HG02588 (cell line): ENCODE measurements at regions not wholly inside any gene's neighbourhood (a gene's known extent, or its start where the extent isn't known, plus 50 kb on each side); places are given as distances from the start of the nearest gene placed in this dataset.
"Not testable (repeated sequence)": the region's sequence is repeated elsewhere in the genome, so short reads cannot be mapped to it uniquely, and the experiment has no call there.

Experiments used
- ATAC-seq: cut with Tn5 transposase; IDR thresholded peaks from one replicate; pipeline ENCODE4 v1.9.1; 2021; ENCODE audit warnings: mild to moderate bottlenecking, moderate library complexity; ENCODE audit not compliant: unreplicated experiment

- ATAC-seq, result no peak
These were observed 738.5 kb downstream of the DIAPH3 start for GRCh38 chr13:59425211-59425741.

- no peak for ATAC-seq
These were observed 728.7 kb downstream of the DIAPH3 start for GRCh38 chr13:59435024-59435423.

GRCh38 chr13:59437544-59438301 lies 726.0 kb downstream of the DIAPH3 start:
- ATAC-seq, result no peak

- ATAC-seq, result no peak
These were observed 723.8 kb downstream of the DIAPH3 start for GRCh38 chr13:59439776-59440428.

- ATAC-seq, result not testable (repeated sequence)
These were observed 722.7 kb downstream of the DIAPH3 start for GRCh38 chr13:59441068-59441467.

- ATAC-seq, result no peak
These were observed 722.0 kb downstream of the DIAPH3 start for GRCh38 chr13:59441596-59442280.

GRCh38 chr13:59442461-59442860 lies 721.3 kb downstream of the DIAPH3 start:
- no peak for ATAC-seq

- no peak for ATAC-seq
These were observed 720.7 kb downstream of the DIAPH3 start for GRCh38 chr13:59442944-59443486.

- no peak for ATAC-seq
These were observed 719.4 kb downstream of the DIAPH3 start for GRCh38 chr13:59444210-59444857.

- ATAC-seq, result no peak
These were observed 717.9 kb downstream of the DIAPH3 start for GRCh38 chr13:59445812-59446211.

- no peak for ATAC-seq
These were observed 717.3 kb downstream of the DIAPH3 start for GRCh38 chr13:59446391-59446790.

- no peak for ATAC-seq
These were observed 716.7 kb downstream of the DIAPH3 start for GRCh38 chr13:59447031-59447430.

- ATAC-seq, result no peak
These were observed 715.7 kb downstream of the DIAPH3 start for GRCh38 chr13:59447846-59448620.

- ATAC-seq, result no peak
These were observed 714.0 kb downstream of the DIAPH3 start for GRCh38 chr13:59449750-59450149.

GRCh38 chr13:59450229-59450628 lies 713.5 kb downstream of the DIAPH3 start:
- ATAC-seq, result no peak

- no peak for ATAC-seq
These were observed 712.5 kb downstream of the DIAPH3 start for GRCh38 chr13:59451236-59451635.

- no peak for ATAC-seq
These were observed 711.4 kb downstream of the DIAPH3 start for GRCh38 chr13:59452189-59452890.

GRCh38 chr13:59458908-59459579 lies 704.7 kb downstream of the DIAPH3 start:
- ATAC-seq, result no peak

- no peak for ATAC-seq
These were observed 703.8 kb downstream of the DIAPH3 start for GRCh38 chr13:59459972-59460371.
